CD4-positive, alpha-beta T cell treated with Interleukin-1 beta for 1 hour (primary cell): ENCODE measurements at regions not wholly inside any gene's neighbourhood (a gene's known extent, or its start where the extent isn't known, plus 50 kb on each side); places are given as distances from the start of the nearest gene placed in this dataset.

Experiments
- DNase-seq, 2 donors: peaks; one replicate each; pipeline ENCODE4 v3.0.0-alpha.2; 2020 to 2022

- DNase-seq, result no peak
Measured at GRCh38 chr21:15247613-15248012, 182.8 kb upstream of the NRIP1 start.

DNA sequence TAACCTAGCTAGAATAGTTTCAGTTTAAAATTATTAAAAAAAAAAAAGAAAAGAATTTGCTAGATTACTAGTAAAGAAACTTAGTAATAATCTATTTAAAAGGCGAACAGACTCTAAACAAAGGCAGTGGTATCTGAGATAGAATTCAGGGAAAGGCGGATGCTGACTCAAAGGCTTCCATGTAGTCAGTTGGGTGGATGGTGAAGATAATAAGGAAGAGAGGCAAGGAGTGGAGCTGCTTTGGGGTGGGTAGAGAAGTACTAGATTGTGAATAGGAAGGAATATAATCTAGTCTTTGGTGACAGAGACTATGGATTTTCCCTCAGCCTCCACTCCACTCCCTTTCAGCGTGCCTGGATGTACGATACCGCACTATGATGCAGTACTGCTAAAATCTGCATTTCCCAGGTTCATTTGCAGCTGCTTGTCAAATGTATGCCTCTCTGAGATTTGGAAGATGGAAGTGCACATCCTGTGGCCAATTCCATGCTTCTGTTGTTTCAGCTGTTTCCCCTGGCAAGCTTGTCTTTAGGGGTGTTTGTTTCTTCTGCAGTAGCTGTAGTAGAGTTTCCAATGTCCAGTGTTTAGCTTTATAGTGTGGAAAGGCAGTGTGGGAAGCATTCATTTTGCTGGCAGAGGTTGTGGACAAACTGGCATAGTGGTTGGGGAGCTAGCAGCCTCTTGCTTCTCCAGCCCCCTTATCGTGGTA lies 184.6 kb upstream of the NRIP1 start:
- no peak for DNase-seq

GRCh38 chr21:15250384-15250783 lies 185.6 kb upstream of the NRIP1 start:
- no peak for DNase-seq

- no peak for DNase-seq
Measured at GRCh38 chr21:15252431-15252830, 187.6 kb upstream of the NRIP1 start.

DNA sequence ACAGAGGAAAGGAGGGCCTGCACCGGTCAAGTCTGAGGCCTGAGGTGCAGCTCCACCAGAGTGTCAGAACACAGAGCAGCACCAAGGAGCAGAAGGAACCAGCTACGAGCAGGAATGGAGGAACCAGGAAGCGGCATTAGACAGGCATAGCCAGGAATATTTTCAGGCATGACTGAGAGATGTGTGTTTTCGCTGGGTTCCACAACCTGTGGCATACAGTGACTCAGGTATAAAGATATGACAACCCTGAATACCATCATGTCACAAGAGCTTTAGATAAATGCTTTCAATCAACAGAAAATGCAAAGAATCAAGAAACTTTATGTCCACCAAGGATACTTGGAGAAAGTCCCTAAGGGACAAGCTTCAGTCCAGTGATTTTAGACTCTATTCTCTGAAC lies 189.3 kb upstream of the NRIP1 start:
- DNase-seq, result no peak

GRCh38 chr21:15255261-15255660 lies 190.5 kb upstream of the NRIP1 start:
- DNase-seq, result no peak

GRCh38 chr21:15255763-15256162 lies 191.0 kb upstream of the NRIP1 start:
- DNase-seq, result no peak

DNA sequence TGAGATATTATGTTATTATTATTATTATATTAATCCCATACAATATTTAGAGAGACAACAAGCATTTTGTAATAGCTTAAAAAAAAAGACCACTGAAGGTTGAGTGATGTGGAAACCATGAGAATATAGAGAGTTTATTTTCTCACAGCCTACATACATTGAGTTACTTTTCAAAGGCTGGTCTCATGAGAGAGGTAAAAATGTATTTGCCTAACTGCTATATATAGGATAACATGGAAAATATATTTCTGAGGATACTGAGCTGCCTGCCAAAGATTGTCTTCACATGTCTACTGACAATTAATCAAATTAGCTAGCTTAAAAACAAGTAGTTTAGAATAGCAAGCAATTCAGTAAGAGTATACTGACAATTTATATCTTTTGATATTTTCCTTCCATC lies 192.2 kb upstream of the NRIP1 start:
- no peak for DNase-seq

DNA sequence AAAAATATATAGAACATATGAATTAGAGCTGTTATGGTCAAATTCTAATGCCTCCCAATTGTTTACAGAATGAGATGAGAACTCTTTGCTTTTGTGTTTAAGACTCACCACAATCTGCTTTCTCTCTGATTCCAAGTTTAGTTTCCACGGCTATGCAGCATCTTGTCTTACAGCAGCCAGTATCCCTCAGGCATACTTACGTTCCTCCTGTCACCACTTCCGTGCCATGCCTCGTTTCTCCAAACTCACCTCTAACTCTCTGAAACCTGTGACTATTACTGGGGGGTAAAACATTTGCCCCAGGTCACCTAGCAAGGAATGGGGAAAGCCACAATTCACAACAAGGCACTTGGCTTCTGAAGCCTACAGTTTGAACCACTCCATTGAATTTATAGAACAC lies 192.8 kb upstream of the NRIP1 start:
- no peak for DNase-seq

DNA sequence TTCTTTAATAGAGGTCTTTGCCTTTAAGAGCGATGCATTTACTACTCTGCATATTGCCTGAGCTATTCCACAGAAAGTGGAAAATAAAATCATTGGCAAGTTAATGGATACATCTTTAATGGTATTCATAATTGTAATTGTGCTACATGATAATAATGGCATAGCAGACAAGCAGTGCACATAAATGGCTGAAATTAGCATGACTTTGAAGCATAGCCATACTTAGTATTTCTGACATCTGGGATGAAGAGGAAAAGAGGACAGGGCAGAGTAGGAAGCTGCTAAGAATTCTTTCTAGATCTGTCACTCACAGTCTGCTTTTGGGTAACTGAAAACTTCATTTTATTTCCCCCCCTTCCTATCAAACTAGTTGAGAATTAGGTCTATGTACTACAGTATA lies 195.0 kb upstream of the NRIP1 start:
- DNase-seq, result no peak

- DNase-seq, result no peak
Measured at GRCh38 chr21:15260604-15261003, 195.8 kb upstream of the NRIP1 start.

DNA sequence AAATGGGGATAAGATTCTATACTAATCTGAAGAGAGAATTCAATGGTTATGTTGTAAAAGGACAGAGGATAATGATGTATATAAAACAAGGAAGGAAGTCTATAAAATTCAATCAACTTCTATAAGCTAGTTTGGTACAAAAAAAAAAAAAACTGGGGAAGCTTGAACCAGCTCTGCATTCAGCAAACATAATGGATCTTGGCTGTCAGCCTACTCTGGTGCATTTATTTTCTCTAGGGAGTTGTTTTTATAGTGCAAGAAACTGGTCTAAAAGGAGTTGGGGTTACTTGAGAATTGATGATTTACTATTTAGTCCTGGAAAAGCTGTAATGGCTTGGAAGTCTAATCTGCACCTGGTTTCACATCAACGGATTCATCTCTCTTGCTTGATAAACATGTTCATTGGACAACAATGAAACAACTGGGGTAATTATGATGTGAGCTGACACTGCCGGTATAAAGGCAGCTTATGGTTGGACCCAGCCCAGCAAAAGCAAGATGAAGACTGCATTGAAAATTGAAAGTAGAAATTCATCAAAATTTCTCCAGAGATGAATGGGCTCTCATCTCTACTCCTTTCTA lies 199.4 kb upstream of the NRIP1 start:
- DNase-seq, result no peak

- DNase-seq, result no peak
Measured at GRCh38 chr21:15272171-15272570, 207.4 kb upstream of the NRIP1 start.

GRCh38 chr21:15272591-15272990 lies 207.8 kb upstream of the NRIP1 start:
- no peak for DNase-seq

- no peak for DNase-seq
Measured at GRCh38 chr21:15273244-15273643, 208.4 kb upstream of the NRIP1 start.

- DNase-seq, result no peak
Measured at GRCh38 chr21:15274701-15275485, 210.1 kb upstream of the NRIP1 start.

DNA sequence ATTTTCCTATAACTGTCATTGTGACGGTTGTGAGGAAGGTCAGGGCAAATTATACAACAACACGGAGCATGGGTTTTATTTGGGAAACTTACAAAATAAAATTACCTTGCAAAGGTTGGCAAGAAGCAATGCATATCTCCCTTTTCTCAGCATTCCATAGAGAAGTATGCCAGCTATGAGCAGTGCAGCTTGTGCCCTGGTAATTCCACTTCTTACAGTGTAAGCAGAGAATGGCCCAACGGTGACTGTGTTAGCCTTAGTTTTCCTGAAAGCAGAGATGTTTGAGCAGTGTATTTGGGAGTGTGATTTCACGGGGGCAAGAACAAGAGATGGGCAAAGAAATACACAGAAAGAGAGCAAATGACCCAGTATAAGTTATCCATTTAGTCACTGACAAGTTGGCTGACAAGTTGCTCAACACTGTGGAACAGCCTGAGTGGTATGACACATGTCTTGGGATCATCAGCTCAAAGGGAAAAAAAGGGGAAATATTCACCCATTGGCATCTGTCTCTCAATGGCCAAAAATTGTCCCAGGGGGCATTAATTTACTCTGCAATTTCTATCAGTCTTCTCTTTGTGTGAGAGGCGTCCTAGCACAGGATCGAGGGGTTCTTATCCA lies 210.9 kb upstream of the NRIP1 start:
- no peak for DNase-seq

DNA sequence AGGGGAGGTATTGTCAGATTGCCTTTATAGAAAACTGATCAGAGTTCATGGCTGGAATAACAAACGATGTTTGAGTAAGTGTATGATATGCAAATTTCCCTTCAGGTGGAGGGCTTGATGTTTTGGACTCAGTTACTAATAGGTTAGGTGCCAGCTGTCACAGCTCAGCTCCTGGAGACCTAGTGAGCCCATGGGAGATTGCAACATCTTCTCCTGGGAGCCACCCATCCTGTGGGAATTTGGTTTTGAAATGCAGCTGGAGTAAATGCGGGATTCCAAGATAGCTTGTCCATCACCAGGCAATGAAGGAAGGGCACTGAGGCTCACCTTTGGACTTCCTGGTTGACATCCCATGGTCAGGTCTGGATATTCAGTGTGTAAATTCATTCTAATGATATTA lies 211.4 kb upstream of the NRIP1 start:
- no peak for DNase-seq

- no peak for DNase-seq
Measured at GRCh38 chr21:15277466-15277865, 212.7 kb upstream of the NRIP1 start.

DNA sequence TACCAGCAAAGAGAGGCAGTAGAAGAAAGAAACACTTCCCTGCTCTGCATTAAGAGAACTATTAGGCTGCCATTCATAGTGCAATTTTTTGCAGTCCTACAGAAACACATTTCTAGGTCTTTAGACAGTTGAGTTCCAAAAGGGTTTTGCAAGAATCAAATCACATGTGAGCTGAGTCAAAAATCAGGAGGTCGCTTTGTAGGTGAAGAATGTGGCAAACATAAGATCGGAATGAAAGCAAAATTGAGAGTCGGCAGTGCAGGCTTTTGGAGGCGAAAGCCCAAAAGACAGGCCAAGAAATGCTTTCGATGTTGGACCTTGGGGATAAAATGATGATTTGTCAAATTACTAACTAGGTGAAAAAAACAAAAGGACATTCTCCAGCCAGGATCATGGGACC lies 213.5 kb upstream of the NRIP1 start:
- no peak for DNase-seq

DNA sequence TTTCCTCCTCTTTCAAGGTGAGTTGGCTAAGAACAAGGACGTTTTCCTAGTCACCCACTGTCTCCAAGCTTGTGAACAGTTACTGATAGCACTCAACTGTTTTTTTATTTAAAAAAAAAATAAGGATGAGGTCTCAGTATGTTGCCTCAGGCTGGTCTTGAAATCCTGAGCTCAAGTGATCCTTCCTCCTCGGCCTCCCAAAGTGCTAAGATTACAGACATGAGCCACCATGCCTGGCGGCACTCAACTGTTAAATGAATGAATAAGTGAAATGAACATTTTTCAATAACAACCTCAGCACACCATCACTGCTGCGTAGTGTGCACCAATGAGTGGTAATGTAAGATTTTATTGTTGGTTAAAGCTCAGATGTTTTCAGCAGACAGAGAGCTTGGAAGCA lies 214.1 kb upstream of the NRIP1 start:
- no peak for DNase-seq

DNA sequence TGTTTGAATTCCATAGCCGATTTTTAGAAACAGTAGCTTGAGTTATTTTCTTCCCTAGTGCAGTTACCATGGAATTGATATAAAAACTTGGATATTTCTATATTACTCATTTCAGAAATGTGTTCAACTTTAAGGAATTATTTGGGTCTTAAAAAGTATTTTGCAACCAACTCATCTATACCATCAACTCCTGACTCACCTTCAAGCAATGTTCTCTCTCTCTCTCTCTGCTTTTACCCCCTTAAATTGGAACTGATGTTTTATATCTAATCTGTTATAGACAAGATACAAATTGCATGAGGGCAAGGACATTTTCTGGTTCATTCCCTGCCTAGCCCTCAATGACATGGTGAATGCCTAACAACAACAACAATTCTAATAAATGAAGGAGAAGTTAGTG lies 214.7 kb upstream of the NRIP1 start:
- no peak for DNase-seq

- no peak for DNase-seq
Measured at GRCh38 chr21:15281714-15282113, 216.9 kb upstream of the NRIP1 start.

GRCh38 chr21:15282665-15283064 lies 217.9 kb upstream of the NRIP1 start:
- no peak for DNase-seq
